CD4-positive, alpha-beta T cell treated with Interferon gamma for 1 hour (primary cell): ENCODE measurements at regions not wholly inside any gene's neighbourhood (a gene's known extent, or its start where the extent isn't known, plus 50 kb on each side); places are given as distances from the start of the nearest gene placed in this dataset.
"Not testable (repeated sequence)": the region's sequence is repeated elsewhere in the genome, so short reads cannot be mapped to it uniquely, and the experiment has no call there.

ENCODE experiments used
- DNase-seq: peaks from one replicate; pipeline ENCODE4 v3.0.0-alpha.2; 2020

DNA sequence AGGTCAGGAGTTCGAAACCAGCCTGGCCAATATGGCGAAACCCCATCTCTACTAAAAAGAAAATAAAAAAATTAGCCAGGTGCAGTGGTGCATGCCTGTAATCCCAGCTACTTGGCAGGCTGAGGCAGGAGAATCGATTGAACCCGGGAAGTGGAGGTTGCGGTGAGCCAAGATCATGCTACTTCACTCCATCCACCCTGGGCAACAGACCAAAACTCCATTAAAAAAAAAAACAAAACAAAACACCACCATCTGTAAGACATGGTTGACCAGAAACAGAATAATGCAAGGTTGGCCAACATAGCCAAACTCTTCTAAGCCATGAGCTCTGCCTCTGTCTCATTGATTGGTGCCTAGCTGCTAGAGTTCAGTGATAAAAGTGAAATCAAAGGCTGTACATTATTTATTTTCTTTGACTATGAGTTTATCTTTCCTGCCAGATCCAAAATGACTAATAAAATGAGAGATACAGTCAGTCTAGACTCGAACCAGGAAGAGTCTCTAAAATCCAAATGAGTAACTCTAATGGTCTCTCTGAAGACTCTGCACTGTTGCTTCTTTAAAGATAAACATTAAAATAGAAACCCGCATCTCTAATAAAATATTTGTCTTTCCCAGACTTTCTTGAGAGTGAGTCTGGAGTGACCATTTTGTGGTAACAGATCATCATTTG lies 404.7 kb downstream of the DAD1 start:
- no peak for DNase-seq

DNA sequence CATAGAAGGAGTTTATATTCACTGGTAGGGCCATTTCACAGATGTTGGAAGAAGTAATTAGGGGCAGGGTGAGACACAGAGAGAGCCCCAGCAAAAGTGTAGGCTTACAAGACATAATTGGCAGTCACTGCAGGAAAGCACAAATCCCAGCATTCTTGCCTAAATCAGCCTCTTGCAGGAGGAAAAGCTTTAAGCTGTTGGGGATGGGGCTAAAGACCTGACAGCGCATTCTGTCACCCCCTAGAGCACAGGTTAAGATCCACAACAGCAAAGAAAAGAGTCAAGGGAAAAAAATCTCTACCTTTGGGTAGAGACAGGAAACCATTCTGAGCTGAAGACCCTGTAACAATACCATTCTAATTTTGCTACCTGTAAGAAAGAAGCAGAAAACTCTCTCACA lies 409.0 kb downstream of the DAD1 start:
- no peak for DNase-seq

DNA sequence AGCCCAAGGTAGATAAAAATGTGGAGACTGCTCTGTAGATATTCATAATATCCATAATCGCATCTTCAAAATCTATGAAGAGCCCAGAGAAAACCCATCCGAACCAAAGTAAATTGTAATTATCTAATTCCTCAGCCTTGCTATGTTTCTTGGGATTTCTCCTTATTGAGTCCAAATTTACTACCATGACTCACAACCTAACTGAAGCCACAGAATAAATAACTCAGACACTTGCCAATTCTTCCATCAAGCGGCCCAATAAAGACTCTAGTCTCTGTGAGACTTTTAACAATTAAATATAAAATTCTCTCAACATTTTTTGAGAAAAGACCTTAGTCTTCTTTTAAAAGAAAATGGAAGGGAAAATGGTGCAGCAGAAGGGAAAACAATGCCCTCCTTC lies 409.8 kb downstream of the DAD1 start:
- DNase-seq: no peak

DNA sequence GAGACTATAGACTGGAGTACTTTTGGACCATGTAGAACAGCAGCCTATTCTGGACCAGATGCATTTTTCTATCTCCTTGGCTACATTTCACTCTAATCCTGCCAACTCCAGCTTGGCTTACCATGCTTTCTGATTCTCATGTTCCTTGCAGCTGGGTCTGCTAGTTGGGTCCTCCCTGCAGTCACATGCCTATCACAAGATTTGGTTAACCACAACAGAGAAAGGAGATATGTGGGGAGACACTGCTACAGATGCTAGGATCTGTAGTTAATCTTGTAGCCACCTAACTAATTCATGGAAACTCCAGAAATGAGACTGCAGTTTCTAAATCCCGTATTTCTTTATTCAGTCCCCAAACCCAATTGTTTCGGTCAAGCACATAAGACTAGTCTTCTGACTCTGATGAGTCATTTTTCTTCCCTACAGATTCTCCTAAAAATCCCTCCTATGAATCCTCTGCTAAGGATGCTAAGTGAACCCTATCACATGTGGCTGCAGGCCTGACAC lies 410.6 kb downstream of the DAD1 start:
- no peak for DNase-seq

DNA sequence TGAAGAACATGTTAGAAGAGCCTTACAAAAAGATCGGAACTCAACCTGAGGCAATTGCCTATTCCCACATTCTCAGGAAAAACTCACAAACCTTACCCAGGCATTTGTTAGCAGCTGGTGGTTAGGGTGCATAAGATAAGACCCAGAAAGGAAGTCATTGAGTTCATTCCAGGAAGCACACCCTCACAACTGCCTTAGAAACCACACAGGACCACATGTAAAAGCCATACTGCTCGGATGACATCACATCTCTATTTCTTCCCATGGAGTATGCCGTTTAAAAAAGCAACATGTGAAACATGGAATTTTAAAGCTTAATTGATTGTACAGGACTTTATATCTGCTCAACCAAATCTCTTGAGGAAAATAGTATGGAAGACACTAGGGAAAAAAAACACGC lies 411.2 kb downstream of the DAD1 start:
- DNase-seq: no peak

DNA sequence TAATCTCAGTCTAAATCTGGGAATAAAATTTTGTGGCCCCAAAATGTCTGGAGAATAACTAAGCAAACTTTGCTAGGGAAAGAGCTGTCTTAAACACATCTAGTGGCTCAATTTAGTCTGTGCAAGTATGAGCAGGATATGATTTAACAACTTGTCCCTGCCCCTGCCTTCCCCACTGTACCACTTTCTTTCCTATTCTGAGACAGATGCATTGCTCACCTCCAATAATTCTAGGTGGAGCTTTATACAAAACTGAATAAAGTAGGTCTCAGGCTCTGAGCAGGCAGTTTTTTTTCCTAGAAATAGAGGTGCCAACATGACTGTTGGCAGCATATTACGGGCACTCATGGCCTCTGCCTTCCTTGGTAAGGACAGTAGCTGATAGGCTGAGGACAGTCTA lies 412.1 kb downstream of the DAD1 start:
- no peak for DNase-seq

DNA sequence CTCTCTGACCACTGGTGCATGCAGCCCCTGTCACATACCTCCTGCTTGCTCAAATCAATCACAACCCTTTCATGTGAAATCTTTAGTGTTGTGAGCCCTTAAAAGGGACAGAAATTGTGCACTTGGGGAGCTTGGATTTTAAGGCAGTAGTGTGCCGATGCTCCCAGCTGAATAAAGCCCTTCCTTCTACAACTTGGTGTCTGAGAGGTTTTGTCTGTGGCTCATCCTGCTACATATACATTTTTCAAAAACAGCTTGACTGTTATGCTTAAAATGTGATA lies 413.8 kb downstream of the DAD1 start:
- DNase-seq: not testable (repeated sequence)

DNA sequence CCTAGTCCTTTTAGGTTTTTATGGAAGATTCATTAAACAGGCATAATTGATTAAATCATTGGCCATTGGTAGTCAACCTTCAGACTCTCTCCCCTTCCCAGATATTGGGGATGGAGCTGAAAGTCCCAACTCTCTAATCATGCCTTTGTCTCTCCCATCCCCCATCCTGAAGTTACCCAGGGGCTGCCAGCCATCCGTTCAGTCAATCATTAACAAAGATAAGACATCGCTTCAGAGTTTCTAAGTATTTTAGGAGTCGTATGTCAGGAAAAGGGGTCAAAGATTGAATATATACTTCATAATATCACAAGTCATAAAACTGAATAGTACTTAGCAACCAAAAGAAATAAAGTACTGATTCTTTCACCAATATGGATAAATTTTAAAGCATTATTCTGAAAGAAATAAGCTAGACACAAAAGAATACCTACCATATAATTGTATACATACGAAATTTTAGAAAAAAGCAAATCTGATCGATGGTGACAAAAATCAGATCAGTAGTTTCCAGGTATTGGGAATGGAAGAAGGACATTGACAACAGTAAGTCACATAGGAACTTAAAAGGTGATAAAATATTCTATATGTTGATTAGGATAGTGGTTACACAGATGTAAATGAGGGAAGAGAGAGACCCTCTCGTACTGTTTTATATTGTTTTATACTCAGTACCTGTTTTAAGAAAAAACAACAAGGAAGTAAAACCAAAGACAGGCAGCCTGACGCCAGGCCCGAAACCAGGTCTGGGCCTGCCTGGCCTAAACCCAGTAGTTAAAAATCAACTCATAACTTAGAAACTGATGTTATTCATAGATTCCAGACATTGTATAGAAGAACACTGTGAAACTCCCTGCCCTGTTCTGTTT lies 414.4 kb downstream of the DAD1 start:
- DNase-seq: no peak

DNA sequence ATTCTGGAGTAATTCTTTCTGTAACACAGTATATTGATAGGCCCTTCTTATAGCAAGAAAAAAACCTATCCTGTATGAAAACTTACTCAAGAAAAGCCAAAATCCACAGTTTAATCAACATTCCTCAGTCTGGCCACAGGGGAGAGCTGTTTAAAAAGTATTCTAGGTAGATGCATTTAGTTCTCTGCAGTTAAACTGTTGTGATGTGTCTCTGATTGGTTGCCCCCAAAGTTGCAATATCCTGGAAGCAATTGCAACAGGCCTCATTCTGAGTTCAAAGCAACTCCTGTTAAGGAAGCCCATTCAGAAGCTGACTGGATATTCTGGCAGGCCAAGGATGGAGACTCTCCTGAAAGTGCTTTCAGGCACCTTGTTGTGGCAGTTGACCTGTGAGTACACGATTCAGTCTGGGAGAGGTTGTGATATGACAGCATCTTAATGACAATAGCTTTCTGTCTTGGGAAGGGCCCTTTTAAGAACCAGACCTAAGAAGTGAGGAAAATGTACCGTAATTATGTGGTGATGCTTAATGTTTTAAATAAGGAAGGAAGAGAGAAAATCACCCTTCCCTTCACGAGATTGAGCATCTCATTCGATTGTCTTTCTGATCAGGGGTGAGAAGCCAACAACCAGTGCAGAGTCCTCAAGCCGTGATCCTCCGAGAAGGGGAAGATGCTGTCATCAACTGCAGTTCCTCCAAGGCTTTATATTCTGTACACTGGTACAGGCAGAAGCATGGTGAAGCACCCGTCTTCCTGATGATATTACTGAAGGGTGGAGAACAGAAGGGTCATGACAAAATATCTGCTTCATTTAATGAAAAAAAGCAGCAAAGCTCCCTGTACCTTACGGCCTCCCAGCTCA lies 420.7 kb downstream of the DAD1 start:
- DNase-seq: no peak

DNA sequence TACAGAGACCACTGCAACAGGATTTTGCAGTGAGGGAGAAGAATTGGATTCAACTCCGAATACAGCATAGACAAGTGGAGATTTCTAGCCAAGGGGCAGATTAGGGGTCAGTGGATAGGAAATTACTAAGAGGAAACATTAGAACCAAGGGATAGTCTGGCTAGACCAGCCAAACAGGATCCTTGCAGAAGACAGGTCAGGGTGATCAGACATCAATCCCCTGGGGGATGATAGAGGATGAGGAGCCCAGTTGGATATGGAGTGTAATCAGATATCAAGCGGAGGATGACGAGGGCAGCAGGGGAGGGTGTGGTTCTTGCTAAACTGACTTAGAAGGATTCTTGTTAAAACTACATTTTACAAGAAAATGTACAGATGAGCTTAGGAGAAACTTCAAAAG lies 424.4 kb downstream of the DAD1 start:
- DNase-seq: no peak

DNA sequence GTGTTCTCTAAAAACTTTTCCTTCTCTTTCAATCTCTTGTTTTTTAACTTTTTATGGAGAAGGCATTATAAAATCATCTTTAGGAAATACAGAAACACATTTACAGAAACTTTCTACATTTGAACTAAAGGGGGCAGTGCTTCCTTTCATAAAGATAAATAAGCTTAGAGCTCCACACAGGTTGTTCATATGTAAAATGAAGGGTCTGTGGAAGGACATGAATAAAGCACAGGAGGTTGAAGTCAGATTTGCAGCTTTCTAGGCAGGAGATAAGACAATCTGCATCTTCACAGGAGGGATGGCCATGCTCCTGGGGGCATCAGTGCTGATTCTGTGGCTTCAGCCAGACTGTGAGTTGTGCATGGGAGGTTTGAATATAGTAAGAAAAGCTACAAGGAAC lies 426.0 kb downstream of the DAD1 start:
- no peak for DNase-seq

DNA sequence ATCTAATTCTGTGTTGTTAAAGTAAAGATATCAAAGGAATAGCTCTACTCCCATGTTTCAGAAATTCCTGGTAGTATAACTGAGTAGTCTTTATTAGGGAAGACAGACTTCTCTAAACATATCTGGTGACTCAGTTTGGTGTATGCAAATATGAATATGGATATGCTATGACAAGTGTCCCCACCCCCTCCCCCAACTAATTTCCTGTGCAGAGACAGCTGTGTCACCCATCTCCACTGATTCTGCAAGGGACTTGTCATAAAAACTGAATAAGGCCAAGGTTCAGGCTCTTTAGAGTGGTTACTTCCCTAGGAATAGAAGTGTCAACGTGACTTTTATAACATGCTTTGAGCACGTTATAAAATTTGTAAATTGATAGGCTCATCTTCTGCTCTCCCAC lies 429.1 kb downstream of the DAD1 start:
- DNase-seq: no peak

DNA sequence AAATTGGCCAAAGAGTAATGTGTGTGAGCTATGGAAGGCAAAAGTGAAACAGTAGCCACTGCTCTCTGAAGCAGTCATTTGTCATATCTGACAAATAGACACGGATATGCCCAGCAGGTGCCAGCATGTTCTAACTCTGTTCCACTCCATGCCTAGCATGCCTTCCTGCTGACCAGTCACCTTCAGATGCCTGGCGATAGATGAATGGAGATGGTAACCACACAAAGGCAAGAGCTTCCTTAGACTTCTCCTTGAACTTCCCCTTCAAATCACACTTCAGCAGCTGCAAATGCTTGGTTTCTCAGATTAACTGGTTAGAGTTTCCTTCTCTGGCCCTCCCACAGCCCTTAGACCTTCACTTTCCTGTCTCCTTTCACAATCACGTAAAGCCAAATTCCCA lies 429.9 kb downstream of the DAD1 start:
- DNase-seq: no peak

DNA sequence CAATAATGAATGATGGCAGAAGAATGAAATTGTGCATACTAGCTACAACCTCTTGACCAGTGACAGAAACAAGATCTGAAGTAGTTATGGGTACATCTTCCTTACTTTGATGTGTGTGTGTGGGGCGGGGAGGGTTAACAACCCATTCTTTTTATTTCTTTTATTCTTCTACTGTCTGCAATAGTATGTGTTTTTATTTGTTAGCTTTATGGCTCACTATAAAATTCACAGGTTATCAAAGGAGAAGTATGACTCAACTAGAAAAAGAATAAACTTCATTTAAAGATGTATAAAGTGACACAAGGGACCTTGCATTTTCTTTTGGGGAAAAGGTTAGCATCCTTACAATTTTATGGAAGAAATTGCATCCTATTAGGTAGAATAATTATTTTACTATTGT lies 430.5 kb downstream of the DAD1 start:
- no peak for DNase-seq

DNA sequence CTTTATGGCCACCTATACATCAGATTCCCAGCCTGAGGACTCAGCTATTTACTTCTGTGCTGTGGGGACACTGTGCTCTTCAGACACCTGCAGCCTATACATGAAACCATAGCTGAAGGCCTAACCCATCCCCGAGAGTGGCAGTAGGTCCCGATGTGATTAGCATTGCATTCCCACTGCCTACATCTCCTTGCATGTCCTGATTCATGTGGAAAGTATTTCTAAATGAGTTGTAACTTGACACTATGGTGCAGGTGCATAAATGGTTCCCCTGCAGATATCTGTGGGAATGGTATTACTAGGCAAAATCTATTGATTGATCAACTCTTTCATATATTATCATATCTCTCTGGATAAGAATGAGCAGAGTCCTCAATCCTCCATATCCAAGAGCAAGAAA lies 433.5 kb downstream of the DAD1 start:
- DNase-seq: no peak

DNA sequence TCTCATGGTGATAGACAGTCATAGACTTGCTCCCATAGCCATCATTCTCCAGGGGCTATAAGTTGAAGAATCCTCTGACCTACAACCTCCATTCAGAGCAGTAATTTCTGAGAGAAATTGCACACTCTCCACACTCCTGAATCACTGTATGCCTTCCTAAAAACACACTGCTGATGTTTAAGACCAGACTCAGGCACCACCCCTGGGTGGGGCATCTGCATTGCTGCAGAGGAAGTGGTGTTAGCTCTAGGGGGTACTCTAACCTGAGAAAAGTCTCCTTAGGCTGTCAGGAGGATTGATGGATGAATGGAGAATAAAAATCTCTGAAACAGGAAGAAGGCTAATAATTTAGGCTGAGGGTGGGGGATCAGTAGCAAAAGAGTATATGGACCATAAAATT lies 436.1 kb downstream of the DAD1 start:
- no peak for DNase-seq

DNA sequence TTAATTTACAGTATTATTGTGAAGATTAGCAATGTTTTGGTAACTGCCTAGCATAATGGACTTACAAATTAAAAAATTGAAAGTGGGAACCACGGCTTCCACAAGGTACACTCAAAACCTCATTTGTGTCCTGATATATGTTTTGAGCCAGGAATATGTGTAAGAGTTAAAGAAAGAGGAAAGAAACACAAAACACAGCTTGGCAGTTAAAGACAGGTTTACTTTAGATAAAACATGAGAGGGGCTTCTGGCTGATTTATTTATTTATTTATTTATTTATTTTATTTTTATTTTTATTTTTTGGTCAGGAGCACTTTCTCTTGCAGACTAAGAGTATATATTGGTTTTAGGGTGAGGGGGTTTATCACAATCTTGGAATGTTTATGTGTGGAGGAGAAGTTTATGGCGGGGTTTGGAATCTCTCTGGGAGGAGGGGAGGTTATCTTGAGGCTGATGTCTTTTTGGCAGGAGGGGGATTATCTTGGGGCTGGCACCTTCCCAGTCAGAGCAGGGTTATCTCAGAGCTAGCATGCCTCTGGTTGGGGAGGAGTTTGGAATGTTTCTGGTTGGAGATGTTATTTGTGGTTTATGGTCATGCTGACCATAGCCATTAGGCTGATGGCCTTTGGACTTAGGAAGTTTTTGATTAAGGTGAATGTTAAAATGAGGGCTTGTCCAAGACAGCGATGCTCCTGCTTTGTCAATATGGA lies 436.7 kb downstream of the DAD1 start:
- DNase-seq: no peak

DNA sequence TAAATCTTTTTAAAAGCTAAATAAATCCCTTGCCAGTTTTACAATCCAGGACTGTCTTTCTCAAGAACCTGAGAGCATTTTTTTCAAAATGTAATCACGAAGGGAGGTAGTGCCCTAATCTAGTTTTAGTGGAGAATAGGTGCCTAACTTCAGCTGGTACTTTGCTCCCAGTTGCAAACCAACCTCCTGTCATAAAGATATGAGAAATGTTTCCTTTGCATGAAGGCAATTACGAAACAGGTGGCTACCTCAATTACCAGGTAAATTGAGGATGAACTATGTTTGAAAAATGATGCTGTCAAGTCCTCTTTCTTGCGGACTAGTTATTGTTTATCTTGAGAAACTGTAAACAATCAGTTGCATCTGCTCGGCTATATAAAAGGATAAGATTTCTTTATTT lies 437.9 kb downstream of the DAD1 start:
- no peak for DNase-seq

DNA sequence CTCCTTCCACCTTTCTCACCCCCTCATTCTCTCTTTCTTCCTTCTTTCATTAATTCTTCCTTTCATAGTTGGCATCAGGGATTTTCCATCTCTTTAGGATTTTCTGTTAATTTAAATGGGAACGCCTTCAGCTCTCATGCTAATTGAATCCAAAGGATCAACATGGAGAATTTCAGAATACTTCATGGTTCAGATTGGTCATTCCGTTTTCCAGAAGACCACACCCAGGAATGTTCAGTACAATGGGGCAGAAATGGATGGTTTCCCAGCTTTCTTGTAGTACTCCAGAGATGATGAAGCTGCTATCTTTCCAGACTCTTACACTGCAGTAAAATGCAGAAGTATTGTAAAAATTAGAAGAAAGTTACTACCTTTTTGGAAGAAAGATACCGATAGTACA lies 440.0 kb downstream of the DAD1 start:
- DNase-seq: no peak

DNA sequence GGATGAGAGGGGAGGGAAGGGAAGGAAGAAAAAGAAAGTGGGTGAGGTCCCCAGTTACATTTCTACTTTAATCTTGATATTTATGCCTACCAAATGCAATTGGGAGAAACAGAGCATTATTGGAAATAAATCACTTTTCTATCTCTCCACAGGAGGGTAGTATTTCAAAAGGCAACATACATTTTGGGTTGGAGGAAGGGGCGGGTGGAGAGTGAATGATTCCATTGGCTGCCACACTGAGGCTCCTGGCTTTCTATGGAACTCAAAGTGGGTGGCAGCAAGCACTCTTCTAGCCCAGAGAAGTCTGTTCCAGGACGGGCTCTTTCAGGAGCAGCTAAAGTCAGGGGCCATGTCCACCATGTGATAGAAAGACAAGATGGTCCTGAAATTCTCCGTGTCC lies 441.3 kb downstream of the DAD1 start:
- no peak for DNase-seq

DNA sequence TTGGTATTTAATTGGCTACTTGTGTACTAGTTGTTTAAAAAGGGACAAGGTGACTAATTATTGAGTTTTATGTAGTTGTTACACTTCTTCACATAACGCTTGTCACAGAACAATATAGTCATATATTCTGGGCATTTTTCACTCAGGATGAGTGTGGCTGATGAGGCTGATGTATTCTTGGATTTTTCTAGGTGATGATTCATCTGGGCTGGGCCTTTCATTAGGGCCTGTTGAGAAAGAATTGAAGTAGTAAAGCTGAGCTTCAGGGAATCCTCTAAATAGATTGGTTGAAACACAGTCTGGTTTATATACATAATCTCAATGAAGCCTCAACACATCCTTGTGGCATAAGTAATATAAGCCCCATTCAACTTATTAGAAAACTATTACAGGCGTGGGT lies 445.7 kb downstream of the DAD1 start:
- no peak for DNase-seq

DNA sequence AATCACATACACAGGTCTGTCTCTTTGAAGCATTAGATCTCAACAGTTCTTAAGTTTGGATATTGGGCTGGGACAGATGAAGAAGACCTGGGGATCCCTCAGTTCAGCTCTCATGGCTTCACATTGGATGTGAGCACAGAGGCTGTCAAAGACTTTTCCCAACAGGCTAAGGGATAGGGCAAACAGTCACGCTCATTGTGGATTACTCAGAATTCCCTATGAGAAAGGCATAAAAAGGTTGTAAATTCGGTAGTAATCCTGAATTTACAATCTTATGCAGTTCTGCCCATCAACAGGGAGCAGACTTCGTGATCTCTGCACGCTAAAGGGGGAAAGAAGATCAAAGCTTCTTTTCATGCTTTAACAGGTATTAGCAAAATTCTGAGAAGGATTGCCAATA lies 448.4 kb downstream of the DAD1 start:
- no peak for DNase-seq
